Hepatocyte (in vitro differentiated cells): ENCODE measurements at regions not wholly inside any gene's neighbourhood (a gene's known extent, or its start where the extent isn't known, plus 50 kb on each side); places are given as distances from the start of the nearest gene placed in this dataset.

Experiments used
- CTCF ChIP-seq: fragments of 200-600 bp; sonication (generic); IDR thresholded peaks from 2 replicates; pipeline ENCODE4 v1.5.1; 2016; ENCODE audit warnings: antibody characterized with exemption, mild to moderate bottlenecking; ENCODE audit not compliant: poor library complexity
- EZH2 ChIP-seq: fragments of 200-600 bp; sonication (generic); IDR thresholded peaks from 2 replicates; pipeline ENCODE4 v1.6.1; 2016; ENCODE audit warnings: antibody characterized with exemption, mild to moderate bottlenecking, borderline replicate concordance

GRCh38 chrX:131869182-131869581 is 153.9 kb upstream of the STK26 start:
- TF ChIP-seq EZH2 (no peak), CTCF (no peak)
